HG03175 (cell line): ENCODE measurements at regions not wholly inside any gene's neighbourhood (a gene's known extent, or its start where the extent isn't known, plus 50 kb on each side); places are given as distances from the start of the nearest gene placed in this dataset.
A peak's percentile ranks its signal among the peaks of the same experiment; 100 is the strongest.
"Not testable (repeated sequence)": the region's sequence is repeated elsewhere in the genome, so short reads cannot be mapped to it uniquely, and the experiment has no call there.

Source experiments
- ATAC-seq: cut with Tn5 transposase; IDR thresholded peaks from one replicate; pipeline ENCODE4 v1.9.1; 2021; ENCODE audit warnings: mild to moderate bottlenecking, moderate library complexity; ENCODE audit not compliant: unreplicated experiment

- no peak for ATAC-seq
Observed at GRCh38 chr2:39487398-39488250, 50.5 kb upstream of the MAP4K3 start.

DNA sequence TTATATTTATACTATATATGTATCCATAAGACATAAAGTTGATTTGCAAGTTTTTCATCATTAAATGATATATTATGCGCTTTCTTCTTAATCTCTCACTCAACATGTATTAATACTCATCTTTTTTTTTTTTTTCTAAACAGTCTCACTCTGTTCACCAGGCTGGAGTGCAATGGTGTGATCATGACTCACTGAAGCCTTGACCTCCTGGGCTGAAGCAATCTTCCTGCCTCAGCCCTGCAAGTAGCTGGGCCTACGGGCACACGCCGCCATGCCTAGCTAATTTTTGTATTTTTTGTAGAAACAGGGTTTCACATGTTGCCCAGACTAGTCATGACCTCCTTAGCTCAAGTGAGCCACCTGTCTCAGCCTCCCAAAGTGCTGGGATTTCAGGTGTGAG lies 51.4 kb upstream of the MAP4K3 start:
- ATAC-seq, result no peak

GRCh38 chr2:39490586-39490985 lies 53.5 kb upstream of the MAP4K3 start:
- ATAC-seq, result no peak

DNA sequence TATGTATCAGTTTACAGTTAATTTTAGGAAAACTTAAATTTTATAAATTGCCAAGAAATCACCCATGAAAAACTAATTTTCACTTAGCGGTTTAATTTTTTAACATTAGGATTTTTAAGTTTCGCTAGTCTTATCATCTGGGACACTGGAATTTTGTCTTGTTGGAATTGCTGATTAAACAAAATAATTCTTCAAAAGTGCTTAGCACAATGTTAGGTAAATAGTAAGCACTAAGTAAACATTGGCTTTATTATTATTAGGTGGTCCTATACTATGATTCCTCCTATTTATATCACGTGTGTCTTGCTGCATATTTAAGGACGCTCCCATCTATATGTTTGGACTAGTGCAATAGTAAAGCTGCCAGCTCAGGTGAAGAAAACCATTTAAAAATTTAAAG lies 54.6 kb upstream of the MAP4K3 start:
- ATAC-seq, result no peak

- ATAC-seq, result peak; percentile 99
Observed at GRCh38 chr2:39492095-39492590, 55.1 kb upstream of the MAP4K3 start.

DNA sequence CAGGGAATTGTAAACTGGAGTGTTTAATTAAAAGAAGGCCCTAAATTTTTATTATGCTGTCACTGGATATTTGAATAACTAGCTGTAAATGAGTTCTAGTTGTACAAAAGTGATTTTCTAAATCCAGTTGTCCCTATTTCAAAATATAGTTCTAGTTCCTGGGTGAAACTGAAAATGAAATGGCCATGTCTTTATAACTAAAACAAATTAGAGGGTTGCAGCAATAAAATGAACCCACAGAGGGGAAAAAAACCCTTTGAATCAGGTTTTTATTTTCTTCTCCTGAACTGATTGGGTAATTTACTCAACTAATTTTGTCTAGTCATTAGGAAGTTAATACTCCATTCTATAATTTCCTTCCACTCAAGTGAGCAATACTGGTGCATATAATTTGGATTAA lies 55.6 kb upstream of the MAP4K3 start:
- ATAC-seq, result no peak

DNA sequence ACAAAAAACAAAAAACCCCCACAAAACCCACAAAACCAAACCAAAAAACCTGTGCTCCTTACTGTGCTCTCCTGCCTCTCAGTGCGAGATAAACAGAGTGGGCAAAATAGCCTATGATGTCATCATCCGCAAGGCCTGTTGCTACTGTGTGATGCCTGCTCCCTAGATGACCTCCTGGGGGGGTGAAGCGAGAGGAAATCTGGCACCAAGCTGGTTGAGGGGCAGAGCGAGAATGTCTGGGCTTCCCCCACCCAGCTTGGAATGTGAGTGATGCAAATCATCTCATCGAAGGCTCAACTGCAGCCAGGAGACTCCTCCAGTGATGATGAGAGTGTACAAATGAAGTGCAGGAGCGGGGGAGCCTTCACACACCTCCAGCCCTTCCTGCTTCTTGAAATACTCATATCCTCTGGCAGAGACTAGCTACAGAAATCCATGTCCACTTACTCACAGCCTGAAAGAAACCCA lies 57.7 kb upstream of the MAP4K3 start:
- ATAC-seq, result peak; percentile 21

- ATAC-seq, result no peak
Observed at GRCh38 chr2:39497082-39497801, 60.2 kb upstream of the MAP4K3 start.

GRCh38 chr2:39498176-39498575 lies 61.1 kb upstream of the MAP4K3 start:
- not testable (repeated sequence) for ATAC-seq

DNA sequence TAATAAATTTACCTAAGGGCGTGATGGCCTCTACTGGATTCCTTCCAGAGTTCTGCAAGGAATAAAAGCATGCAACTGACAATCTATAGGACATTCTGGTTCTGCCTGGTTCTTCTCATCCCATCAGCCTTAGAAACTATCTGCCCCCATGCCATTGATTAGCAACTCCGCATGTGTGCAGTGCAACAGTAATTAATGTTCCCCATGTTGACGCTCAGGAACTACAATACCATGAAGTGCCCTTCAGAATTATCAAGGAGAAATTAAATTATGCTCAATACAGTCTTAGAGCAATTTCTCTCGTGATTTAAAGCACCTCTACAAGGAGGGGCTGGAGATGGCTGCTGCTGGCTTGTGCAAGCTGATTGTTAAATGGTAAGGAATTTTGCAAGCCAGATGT lies 61.7 kb upstream of the MAP4K3 start:
- ATAC-seq, result no peak

DNA sequence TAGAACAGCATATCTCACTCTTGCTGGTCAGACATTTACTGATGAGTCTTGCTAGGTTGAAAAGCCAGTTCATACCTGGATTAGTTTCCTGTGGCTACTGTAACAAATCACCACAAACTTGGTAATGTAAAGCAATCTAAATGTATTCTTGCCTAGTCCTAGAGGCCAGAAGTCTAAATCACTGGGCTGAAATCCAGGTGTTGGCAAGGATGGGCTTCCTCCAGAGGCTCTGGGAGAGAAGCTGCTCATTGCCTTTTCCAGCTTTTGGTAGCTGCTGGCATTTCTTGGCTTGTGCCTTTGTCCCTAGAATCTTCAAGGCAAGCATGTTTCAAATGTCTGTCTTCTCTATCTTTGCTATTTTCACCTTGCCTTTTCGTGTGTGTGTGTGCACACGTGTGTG lies 62.3 kb upstream of the MAP4K3 start:
- no peak for ATAC-seq

DNA sequence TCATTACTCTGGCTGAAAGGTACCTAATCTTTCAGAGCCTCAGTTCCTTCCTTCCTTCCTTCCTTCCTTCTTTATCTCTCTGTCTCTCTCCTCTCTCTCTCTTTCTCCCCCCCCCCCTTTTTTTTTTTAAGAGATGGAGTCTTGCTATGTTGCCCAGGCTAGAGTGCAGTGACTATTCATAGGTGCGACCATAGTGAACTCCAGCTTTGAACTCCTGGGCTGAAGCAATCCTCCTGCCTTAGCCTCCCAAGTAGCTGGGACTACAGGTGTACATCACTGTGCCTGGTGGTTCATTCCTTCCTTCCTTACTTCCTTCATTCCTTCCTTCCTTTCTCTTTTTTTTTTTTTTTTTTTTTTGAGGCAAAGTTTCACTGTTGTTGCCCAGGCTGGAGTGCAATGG lies 64.3 kb upstream of the MAP4K3 start:
- no peak for ATAC-seq

DNA sequence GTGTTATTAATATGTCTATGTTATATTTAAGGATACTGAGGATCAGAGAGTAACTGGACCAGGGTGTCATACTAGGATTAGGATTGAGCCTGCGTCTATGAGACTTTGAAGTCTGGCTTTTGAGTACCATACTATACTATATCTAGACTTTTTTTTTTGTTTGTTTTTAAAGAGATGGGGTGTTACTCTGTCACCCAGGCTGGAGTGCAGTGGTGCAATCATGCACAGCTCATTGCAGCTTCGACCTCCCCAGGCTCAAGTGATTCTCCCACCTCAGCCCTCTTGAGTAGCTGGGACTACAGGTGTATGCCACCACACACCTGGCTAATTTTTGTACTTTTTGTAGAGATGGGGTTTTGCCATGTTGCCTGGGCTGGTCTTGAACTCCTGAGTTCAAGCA lies 66.2 kb upstream of the MAP4K3 start:
- no peak for ATAC-seq

GRCh38 chr2:39504790-39505335 lies 67.8 kb upstream of the MAP4K3 start:
- ATAC-seq, result no peak

DNA sequence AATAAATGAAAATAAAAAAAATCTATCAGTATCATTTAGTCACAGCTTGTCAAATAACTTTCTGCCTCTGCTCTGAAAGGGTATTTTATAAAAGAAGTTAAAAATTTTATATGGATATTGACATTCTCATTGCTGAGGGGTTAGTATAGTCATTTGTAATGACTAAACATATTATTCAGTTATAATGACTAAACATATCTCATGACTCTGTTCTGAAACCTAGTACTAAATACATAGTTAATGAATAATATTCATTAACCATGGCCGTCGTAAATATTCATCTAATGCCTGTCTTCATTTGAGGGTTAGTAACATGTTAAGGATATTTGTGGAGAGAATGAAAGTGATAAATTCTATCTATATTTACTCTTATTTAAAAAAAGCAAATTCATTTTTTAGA lies 69.1 kb upstream of the MAP4K3 start:
- ATAC-seq, result peak; percentile 75

DNA sequence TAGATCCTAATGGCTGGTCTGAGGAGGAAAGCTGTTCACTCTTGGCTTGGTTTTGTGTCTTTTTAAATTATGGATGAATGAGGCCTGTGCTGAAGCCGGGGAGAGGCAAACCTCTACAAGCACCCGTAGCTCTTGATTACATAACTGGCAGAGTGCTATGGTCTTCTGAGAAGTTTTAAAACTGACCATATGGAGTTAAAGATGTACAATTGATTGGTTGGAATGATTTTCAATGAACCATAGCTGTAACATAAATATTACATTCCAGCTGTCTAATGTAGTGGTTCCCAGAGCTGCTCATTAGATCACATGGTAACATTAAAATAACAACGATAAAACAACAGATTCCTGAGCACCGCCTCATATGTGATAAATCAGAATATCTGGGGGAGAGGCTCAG lies 71.1 kb upstream of the MAP4K3 start:
- ATAC-seq, result no peak

- ATAC-seq, result no peak
Observed at GRCh38 chr2:39510140-39510539, 73.1 kb upstream of the MAP4K3 start.

DNA sequence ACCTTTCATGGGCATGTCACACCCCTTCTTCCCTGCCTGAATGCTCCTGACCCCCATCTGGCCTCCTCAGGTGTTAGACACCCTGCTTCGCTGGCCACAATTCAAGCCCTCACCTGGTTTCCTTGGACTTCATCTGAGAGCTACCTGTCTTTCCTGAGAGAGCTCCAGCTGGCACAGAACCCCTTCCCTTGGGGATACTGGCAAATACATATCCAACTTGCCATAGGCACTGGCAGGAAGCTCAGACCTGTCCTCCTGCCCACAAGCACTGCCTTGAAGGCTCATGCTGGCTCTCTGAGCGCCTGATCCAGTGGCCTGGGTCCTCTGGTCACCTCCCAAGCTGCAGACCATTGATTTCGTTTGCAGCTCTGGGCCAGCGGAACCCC lies 74.1 kb upstream of the MAP4K3 start:
- no peak for ATAC-seq

DNA sequence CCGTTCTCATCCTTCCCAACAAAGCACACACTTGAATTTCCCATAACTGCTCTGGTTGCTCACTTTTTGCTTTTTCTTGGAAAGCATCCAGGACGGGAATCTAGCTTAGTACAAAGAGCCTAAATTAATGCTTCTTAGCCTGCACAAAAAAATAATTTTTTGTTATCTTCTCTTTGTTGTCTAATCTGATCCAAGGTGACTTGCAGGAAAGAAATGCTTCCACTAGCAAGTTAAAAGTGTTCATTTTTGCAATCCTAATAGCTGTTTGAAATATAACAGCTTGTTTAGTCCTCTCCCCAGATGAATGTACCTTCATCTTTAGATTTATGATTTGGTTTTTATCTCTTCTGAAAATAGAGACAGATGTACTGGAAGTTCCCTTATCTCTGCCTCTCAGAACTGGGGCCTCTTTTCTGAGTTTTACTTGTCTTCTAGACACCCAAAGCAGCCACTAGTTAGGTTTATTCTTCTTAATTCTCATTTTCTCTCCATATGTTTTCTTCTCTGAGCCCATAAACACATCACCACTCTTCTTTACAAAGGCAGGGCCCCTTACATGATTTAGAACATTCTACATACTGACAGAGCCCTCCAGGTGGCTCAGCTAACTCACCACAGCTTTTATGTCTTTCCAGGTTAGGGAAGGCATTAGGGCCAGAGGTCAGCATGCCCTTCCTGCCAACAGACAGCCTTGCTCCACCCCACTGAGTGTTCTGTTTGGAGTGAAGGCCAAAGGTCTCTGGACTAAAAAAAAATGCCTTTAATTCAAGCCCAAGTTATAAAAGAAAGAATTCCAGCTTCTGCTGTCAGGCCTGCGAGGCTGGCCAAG lies 74.7 kb upstream of the MAP4K3 start:
- ATAC-seq, result no peak

DNA sequence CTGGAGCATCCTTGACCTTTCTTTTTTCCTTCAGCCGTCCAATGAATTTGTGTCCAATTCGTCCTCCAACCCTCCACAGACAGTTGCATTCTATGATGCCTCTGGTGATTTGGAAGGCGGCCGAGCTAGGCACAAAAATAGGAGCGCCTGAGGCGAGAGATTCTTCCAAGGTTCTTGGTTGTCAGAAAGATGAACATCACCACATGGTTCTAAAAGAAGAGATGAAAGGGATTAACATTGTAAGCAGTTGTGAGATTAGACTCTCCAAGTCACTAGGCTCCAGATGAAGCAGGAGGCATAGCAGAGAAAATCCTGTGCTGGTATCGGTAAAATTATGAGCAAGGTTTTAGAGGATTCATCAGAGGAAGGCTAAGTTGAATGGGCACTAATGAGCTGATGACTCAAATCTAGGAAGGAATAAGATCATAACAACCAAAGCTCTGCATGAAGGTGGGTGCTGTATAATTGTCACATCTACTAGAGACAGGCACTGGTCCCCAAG lies 75.4 kb upstream of the MAP4K3 start:
- ATAC-seq, result no peak

- no peak for ATAC-seq
Observed at GRCh38 chr2:39512941-39513340, 75.9 kb upstream of the MAP4K3 start.
